ELF-1 (cell line): ENCODE measurements at regions not wholly inside any gene's neighbourhood (a gene's known extent, or its start where the extent isn't known, plus 50 kb on each side); places are given as distances from the start of the nearest gene placed in this dataset.

Experiments
- DNase-seq: peaks from one replicate; pipeline ENCODE4 v3.0.0-alpha.2; 2016; ENCODE audit warnings: low read depth, low spot score

- no peak for DNase-seq
Observed at GRCh38 chr2:217095511-217096205, 235.8 kb upstream of the TNP1 start.

GRCh38 chr2:217092710-217093379 lies 233.0 kb upstream of the TNP1 start:
- no peak for DNase-seq

- DNase-seq = no peak
Observed at GRCh38 chr2:217091531-217091930, 231.7 kb upstream of the TNP1 start.

- DNase-seq = no peak
Observed at GRCh38 chr2:217090884-217091283, 231.0 kb upstream of the TNP1 start.

- DNase-seq = no peak
Observed at GRCh38 chr2:217090024-217090473, 230.2 kb upstream of the TNP1 start.

GRCh38 chr2:217086718-217087117 lies 226.9 kb upstream of the TNP1 start:
- no peak for DNase-seq

GRCh38 chr2:217086038-217086522 lies 226.2 kb upstream of the TNP1 start:
- no peak for DNase-seq

- no peak for DNase-seq
Observed at GRCh38 chr2:217085543-217085942, 225.7 kb upstream of the TNP1 start.

GRCh38 chr2:217081799-217082198 lies 221.9 kb upstream of the TNP1 start:
- no peak for DNase-seq

- no peak for DNase-seq
Observed at GRCh38 chr2:217079165-217079564, 219.3 kb upstream of the TNP1 start.

- no peak for DNase-seq
Observed at GRCh38 chr2:217077831-217078407, 218.1 kb upstream of the TNP1 start.

GRCh38 chr2:217076657-217077232 lies 216.9 kb upstream of the TNP1 start:
- no peak for DNase-seq

GRCh38 chr2:217076058-217076435 lies 216.2 kb upstream of the TNP1 start:
- no peak for DNase-seq

- no peak for DNase-seq
Observed at GRCh38 chr2:217075268-217076057, 215.6 kb upstream of the TNP1 start.

GRCh38 chr2:217074576-217075255 lies 214.9 kb upstream of the TNP1 start:
- no peak for DNase-seq

- DNase-seq = no peak
Observed at GRCh38 chr2:217071416-217071815, 211.6 kb upstream of the TNP1 start.

- no peak for DNase-seq
Observed at GRCh38 chr2:217070611-217071010, 210.7 kb upstream of the TNP1 start.

GRCh38 chr2:217070043-217070430 lies 210.2 kb upstream of the TNP1 start:
- DNase-seq = peak; percentile 24

- DNase-seq = no peak
Observed at GRCh38 chr2:217069263-217070042, 209.6 kb upstream of the TNP1 start.

- DNase-seq = no peak
Observed at GRCh38 chr2:217068677-217069250, 208.9 kb upstream of the TNP1 start.
